SH-SY5Y (cell line): ENCODE measurements at regions not wholly inside any gene's neighbourhood (a gene's known extent, or its start where the extent isn't known, plus 50 kb on each side); places are given as distances from the start of the nearest gene placed in this dataset.

Source experiments
- GATA2 ChIP-seq: IDR thresholded peaks from 2 replicates; pipeline ENCODE4 v1.6.1; 2011; ENCODE audit warnings: mild to moderate bottlenecking, low read depth, low read length
- GATA3 ChIP-seq: IDR thresholded peaks from 2 replicates; pipeline ENCODE4 v1.6.1; 2011; ENCODE audit warnings: low read depth, mild to moderate bottlenecking, low read length, moderate library complexity

GRCh38 chr21:22288885-22289499 lies 1290.8 kb downstream of the NCAM2 start:
- TF ChIP-seq GATA3 = no peak
- TF ChIP-seq GATA2 = no peak
